ENCODE measurements at regions not wholly inside any gene's neighbourhood (a gene's known extent, or its start where the extent isn't known, plus 50 kb on each side); places are given as distances from the start of the nearest gene placed in this dataset.

DNA sequence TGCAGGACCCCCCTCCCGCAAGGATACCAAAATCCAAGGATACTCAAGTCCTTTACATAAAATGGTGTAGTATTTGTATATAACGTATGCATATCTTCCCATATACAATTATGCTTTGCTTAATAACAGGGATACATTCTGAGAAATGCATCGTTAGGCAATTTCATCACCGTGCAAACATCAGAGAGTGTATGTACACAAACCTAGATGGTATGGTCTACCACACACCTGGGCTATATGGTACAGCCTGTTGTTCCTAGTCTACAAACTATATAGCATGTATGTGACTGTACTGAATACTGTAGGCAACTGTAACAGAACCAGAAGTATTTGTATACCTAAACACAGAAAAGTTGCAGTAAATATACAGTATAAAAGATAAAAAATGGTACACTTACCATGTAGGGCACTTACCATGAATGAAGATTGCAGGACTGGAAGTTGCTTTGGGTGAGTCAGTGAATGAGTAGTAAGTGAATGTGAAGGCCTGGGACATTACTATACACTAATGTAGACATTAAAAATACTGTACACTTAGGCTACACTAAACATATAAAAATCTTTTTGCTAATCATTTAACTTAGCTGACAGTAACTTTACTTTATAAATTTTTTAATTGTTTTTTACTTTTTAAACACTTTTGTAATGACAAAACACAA lies 141.1 kb downstream of the SLC41A2 start:
- intact Hi-C loops (cut with DNase I, micrococcal nuclease) = no loop called here
- ATAC-seq (no peak), DNase-seq (no peak)

DNA sequence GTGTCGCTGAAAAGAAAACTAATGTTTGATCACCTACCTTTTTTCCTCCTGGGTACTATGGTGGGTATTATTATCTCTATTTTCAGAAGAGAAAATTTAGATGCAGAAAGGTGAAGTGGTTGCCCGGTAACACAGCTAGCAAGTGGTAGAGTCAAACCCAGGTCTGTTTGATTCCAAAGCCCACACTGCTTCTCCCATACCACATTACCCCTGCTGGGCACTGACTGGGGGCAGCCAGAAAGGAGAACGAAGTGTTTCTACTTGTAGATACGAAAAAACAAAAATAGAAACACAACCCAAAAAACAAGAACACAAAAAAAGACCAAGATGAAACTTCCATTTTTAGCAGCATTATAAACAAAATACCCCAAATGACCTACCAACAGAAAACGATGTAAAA lies 142.2 kb downstream of the SLC41A2 start:
- intact Hi-C loops (cut with DNase I, micrococcal nuclease) = no loop called here
- ATAC-seq = no peak
- DNase-seq = no peak

DNA sequence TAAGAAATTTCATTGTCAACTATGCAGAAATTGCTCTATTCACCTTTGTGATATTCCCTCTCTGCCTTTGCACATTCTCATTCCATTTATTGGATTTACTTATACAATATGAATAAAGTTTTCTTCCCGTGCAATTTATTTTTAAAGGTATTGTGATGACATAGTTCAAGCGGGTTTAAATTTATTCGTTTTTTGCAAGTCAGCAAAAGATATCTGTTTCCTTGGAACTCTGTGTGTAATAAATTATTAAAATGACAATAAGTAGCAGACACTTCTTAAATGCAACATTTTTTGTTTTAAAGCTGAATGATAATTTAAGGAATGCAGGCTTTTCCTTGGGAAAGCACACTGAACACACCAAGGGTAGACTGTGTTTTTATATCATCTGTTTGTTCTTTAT lies 143.1 kb downstream of the SLC41A2 start:
- intact Hi-C loops (cut with DNase I, micrococcal nuclease) = no loop called here
- no peak for DNase-seq
- ATAC-seq = no peak

All from left colon (tissue), 2 donors.